Mammary epithelial cell (primary cell): ENCODE measurements at regions not wholly inside any gene's neighbourhood (a gene's known extent, or its start where the extent isn't known, plus 50 kb on each side); places are given as distances from the start of the nearest gene placed in this dataset.

Experiments
- CTCF ChIP-seq, 2 donors: IDR thresholded peaks in 1 of 2; conservative IDR thresholded peaks in 1 of 2; 2 replicates each; pipeline ENCODE4 v1.5.1; 2011 to 2012; ENCODE audit warnings: inconsistent platforms in 2 of 2, low read length in 2 of 2, mild to moderate bottlenecking in 2 of 2, control low read depth in 1 of 2, low read depth in 1 of 2; ENCODE audit not compliant: insufficient read depth in 1 of 2; ENCODE audit errors: extremely low read depth in 1 of 2
- EZH2 ChIP-seq: IDR thresholded peaks from 2 replicates; pipeline ENCODE4 v1.6.1; 2012; ENCODE audit warnings: low read length, inconsistent platforms, borderline replicate concordance

- TF ChIP-seq EZH2 (no peak), CTCF (conservative IDR thresholded peaks at IDR 0.05 in 1 of 2, IDR thresholded peaks at IDR 0.05 in 1 of 2; ENCODE audit: extremely low read depth in 1 of 2, insufficient read depth in 1 of 2, low read depth in 1 of 2, low read length in 2 of 2) (no peak)
These were observed 70.4 kb upstream of the IFNE start for GRCh38 chr9:21552244-21553170.
